ENCODE measurements at regions not wholly inside any gene's neighbourhood (a gene's known extent, or its start where the extent isn't known, plus 50 kb on each side); places are given as distances from the start of the nearest gene placed in this dataset.

GRCh38 chr5:8288897-8289516, 420.1 kb downstream of the MTRR start:
- WGBS (ENCODE audit: insufficient coverage) = 84% methylated on average over 6 of the region's 6 CpGs
- DNase-seq (no peak), ATAC-seq (no peak)
- Mint-ChIP-seq H3K4me1 (no peaks in the 10 kb centered on the region), H3K36me3 (no peaks in the 10 kb centered on the region), H3K4me3 (no peak overlapping the region), H3K27me3 (ENCODE audit: low read depth in 2 of 2) (no peaks in the 10 kb centered on the region), H3K9me3 (peaks cover 4 to 12% of the 10 kb centered on the region in 2 donors), H3K27ac (no peak overlapping the region)
- intact Hi-C loops (cut with micrococcal nuclease) = no loop called here
- TF ChIP-seq, protein P1, sequence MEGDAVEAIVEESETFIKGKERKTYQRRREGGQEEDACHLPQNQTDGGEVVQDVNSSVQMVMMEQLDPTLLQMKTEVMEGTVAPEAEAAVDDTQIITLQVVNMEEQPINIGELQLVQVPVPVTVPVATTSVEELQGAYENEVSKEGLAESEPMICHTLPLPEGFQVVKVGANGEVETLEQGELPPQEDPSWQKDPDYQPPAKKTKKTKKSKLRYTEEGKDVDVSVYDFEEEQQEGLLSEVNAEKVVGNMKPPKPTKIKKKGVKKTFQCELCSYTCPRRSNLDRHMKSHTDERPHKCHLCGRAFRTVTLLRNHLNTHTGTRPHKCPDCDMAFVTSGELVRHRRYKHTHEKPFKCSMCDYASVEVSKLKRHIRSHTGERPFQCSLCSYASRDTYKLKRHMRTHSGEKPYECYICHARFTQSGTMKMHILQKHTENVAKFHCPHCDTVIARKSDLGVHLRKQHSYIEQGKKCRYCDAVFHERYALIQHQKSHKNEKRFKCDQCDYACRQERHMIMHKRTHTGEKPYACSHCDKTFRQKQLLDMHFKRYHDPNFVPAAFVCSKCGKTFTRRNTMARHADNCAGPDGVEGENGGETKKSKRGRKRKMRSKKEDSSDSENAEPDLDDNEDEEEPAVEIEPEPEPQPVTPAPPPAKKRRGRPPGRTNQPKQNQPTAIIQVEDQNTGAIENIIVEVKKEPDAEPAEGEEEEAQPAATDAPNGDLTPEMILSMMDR (IDR thresholded peaks at IDR 0.05) = no peak
- Histone ChIP-seq H3K36me3 (ENCODE audit: control insufficient read depth, insufficient read depth, low read length) (no peaks in the 10 kb centered on the region), H3K4me1 (ENCODE audit: control insufficient read depth, insufficient read depth, low read length) (no peaks in the 10 kb centered on the region), H3K9me3 (ENCODE audit: control insufficient read depth, insufficient read depth, low read length) (peaks cover 3% of the 10 kb centered on the region), H3K4me3 (ENCODE audit: low read length) (no peak overlapping the region), H3K27me3 (ENCODE audit: control insufficient read depth, insufficient read depth, low read length) (no peaks in the 10 kb centered on the region), H3K27ac (ENCODE audit: low read length) (no peak overlapping the region)

DNA sequence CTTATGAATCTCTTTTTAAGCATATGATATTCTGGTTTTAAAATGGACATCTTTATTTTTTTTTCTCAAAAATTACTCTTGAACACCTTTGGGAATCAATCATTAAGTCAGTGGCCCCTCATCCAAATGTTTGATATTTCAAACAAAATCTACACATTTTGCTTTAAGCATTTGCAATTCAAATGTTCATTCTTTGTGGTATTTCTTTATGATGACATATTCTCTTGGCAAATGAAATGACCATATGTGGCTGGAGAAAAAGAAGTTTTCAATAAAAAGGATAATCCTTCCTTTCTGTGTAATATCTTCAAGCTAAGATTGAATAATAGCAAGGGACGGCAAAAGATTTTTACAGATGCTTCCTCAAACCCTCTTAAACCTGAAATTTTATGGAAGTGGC, 420.8 kb downstream of the MTRR start:
- Histone ChIP-seq H3K4me3 (ENCODE audit: low read length) (no peak overlapping the region), H3K9me3 (ENCODE audit: control insufficient read depth, insufficient read depth, low read length) (peaks cover 3% of the 10 kb centered on the region), H3K4me1 (ENCODE audit: control insufficient read depth, insufficient read depth, low read length) (no peaks in the 10 kb centered on the region), H3K27me3 (ENCODE audit: control insufficient read depth, insufficient read depth, low read length) (no peaks in the 10 kb centered on the region), H3K36me3 (ENCODE audit: control insufficient read depth, insufficient read depth, low read length) (no peaks in the 10 kb centered on the region), H3K27ac (ENCODE audit: low read length) (no peak overlapping the region)
- no peak for ATAC-seq
- no peak for DNase-seq
- H3K27ac Mint-ChIP-seq = no peak overlapping the region
- H3K36me3 Mint-ChIP-seq = peaks cover 3% of the 10 kb centered on the region
- intact Hi-C loops (cut with micrococcal nuclease) = no loop called here
- H3K4me3 Mint-ChIP-seq = no peak overlapping the region
- WGBS (ENCODE audit: insufficient coverage) = 60% methylated on average over 1 of the region's 1 CpG
- TF ChIP-seq, protein P1 (IDR thresholded peaks at IDR 0.05) = no peak
- H3K4me1 Mint-ChIP-seq = no peaks in the 10 kb centered on the region
- peaks cover 4 to 14% of the 10 kb centered on the region in 2 donors for H3K9me3 Mint-ChIP-seq
- H3K27me3 Mint-ChIP-seq (ENCODE audit: low read depth in 2 of 2) = no peaks in the 10 kb centered on the region

- peaks cover 9% of the 10 kb centered on the region for H3K36me3 Mint-ChIP-seq
- no peak overlapping the region for H3K4me3 ChIP-seq (ENCODE audit: low read length)
- no peaks in the 10 kb centered on the region for H3K4me1 ChIP-seq (ENCODE audit: control insufficient read depth, insufficient read depth, low read length)
- no peak overlapping the region for H3K27ac ChIP-seq (ENCODE audit: low read length)
- no peaks in the 10 kb centered on the region for H3K27me3 ChIP-seq (ENCODE audit: control insufficient read depth, insufficient read depth, low read length)
- ATAC-seq (no peak), DNase-seq (no peak)
- peaks cover 3% of the 10 kb centered on the region for H3K9me3 ChIP-seq (ENCODE audit: control insufficient read depth, insufficient read depth, low read length)
- no peaks in the 10 kb centered on the region for H3K36me3 ChIP-seq (ENCODE audit: control insufficient read depth, insufficient read depth, low read length)
- TF ChIP-seq, protein P1 (IDR thresholded peaks at IDR 0.05) = no peak
- H3K4me1 Mint-ChIP-seq = no peaks in the 10 kb centered on the region
- intact Hi-C loops (cut with micrococcal nuclease) = no loop called here
- H3K27ac Mint-ChIP-seq = no peak overlapping the region
- WGBS (ENCODE audit: insufficient coverage) = no CpG with 5 or more reads among the region's 2 CpGs
- H3K9me3 Mint-ChIP-seq = peaks cover 9 to 14% of the 10 kb centered on the region in 2 donors
- no peaks in the 10 kb centered on the region for H3K27me3 Mint-ChIP-seq (ENCODE audit: low read depth in 2 of 2)
- H3K4me3 Mint-ChIP-seq = no peak overlapping the region
These were observed 421.8 kb downstream of the MTRR start for GRCh38 chr5:8290721-8291120.

GRCh38 chr5:8291641-8292040, 422.7 kb downstream of the MTRR start:
- no peak for DNase-seq
- H3K9me3 Mint-ChIP-seq = peaks cover 9 to 17% of the 10 kb centered on the region in 2 donors
- no peak overlapping the region for H3K4me3 Mint-ChIP-seq
- intact Hi-C loops (cut with micrococcal nuclease) = no loop called here
- Histone ChIP-seq H3K4me1 (ENCODE audit: control insufficient read depth, insufficient read depth, low read length) (no peaks in the 10 kb centered on the region), H3K27ac (ENCODE audit: low read length) (no peak overlapping the region), H3K27me3 (ENCODE audit: control insufficient read depth, insufficient read depth, low read length) (no peaks in the 10 kb centered on the region), H3K36me3 (ENCODE audit: control insufficient read depth, insufficient read depth, low read length) (no peaks in the 10 kb centered on the region), H3K4me3 (ENCODE audit: low read length) (no peak overlapping the region), H3K9me3 (ENCODE audit: control insufficient read depth, insufficient read depth, low read length) (peaks cover 3% of the 10 kb centered on the region)
- no peaks in the 10 kb centered on the region for H3K27me3 Mint-ChIP-seq (ENCODE audit: low read depth in 2 of 2)
- TF ChIP-seq, protein P1 (IDR thresholded peaks at IDR 0.05) = no peak
- no peak overlapping the region for H3K27ac Mint-ChIP-seq
- no peak for ATAC-seq
- H3K36me3 Mint-ChIP-seq = peaks cover 9% of the 10 kb centered on the region
- H3K4me1 Mint-ChIP-seq = no peaks in the 10 kb centered on the region
- 92% methylated on average over 1 of the region's 2 CpGs for WGBS (ENCODE audit: insufficient coverage)

Measured in natural killer cell (primary cell).